ENCODE measurements at regions not wholly inside any gene's neighbourhood (a gene's known extent, or its start where the extent isn't known, plus 50 kb on each side); places are given as distances from the start of the nearest gene placed in this dataset.

- TF ChIP-seq GATA2 (IDR thresholded peaks at IDR 0.05; ENCODE audit: low read depth, low read length) (no peak), GATA3 (IDR thresholded peaks at IDR 0.05; ENCODE audit: low read depth, low read length) (no peak)
Observed at GRCh38 chr3:127061641-127062040, 78.7 kb downstream of the PLXNA1 start.

GRCh38 chr3:127062926-127063325 lies 80.0 kb downstream of the PLXNA1 start:
- TF ChIP-seq GATA2 (IDR thresholded peaks at IDR 0.05; ENCODE audit: low read depth, low read length) (no peak), GATA3 (IDR thresholded peaks at IDR 0.05; ENCODE audit: low read depth, low read length) (no peak)

- TF ChIP-seq GATA3 (IDR thresholded peaks at IDR 0.05; ENCODE audit: low read depth, low read length) (no peak), GATA2 (IDR thresholded peaks at IDR 0.05; ENCODE audit: low read depth, low read length) (no peak)
Observed at GRCh38 chr3:127063916-127064315, 81.0 kb downstream of the PLXNA1 start.

- TF ChIP-seq GATA2 (IDR thresholded peaks at IDR 0.05; ENCODE audit: low read depth, low read length) (no peak), GATA3 (IDR thresholded peaks at IDR 0.05; ENCODE audit: low read depth, low read length) (no peak)
Observed at GRCh38 chr3:127064391-127065137, 81.6 kb downstream of the PLXNA1 start.

GRCh38 chr3:127065138-127065427 lies 82.2 kb downstream of the PLXNA1 start:
- TF ChIP-seq GATA3 (IDR thresholded peaks at IDR 0.05; ENCODE audit: low read depth, low read length): no peak

GRCh38 chr3:127065561-127066290 lies 82.8 kb downstream of the PLXNA1 start:
- TF ChIP-seq GATA2 (IDR thresholded peaks at IDR 0.05; ENCODE audit: low read depth, low read length): no peak
- no peak for TF ChIP-seq GATA3 (IDR thresholded peaks at IDR 0.05; ENCODE audit: low read depth, low read length)

- TF ChIP-seq GATA2 (IDR thresholded peaks at IDR 0.05; ENCODE audit: low read depth, low read length): no peak
- no peak for TF ChIP-seq GATA3 (IDR thresholded peaks at IDR 0.05; ENCODE audit: low read depth, low read length)
Observed at GRCh38 chr3:127066635-127067034, 83.7 kb downstream of the PLXNA1 start.

GRCh38 chr3:127067116-127067910 lies 84.4 kb downstream of the PLXNA1 start:
- TF ChIP-seq GATA2 (IDR thresholded peaks at IDR 0.05; ENCODE audit: low read depth, low read length): no peak
- no peak for TF ChIP-seq GATA3 (IDR thresholded peaks at IDR 0.05; ENCODE audit: low read depth, low read length)

- TF ChIP-seq GATA3 (IDR thresholded peaks at IDR 0.05; ENCODE audit: low read depth, low read length) (no peak), GATA2 (IDR thresholded peaks at IDR 0.05; ENCODE audit: low read depth, low read length) (no peak)
Observed at GRCh38 chr3:127068111-127068810, 85.3 kb downstream of the PLXNA1 start.

GRCh38 chr3:127068871-127069270 lies 86.0 kb downstream of the PLXNA1 start:
- TF ChIP-seq GATA3 (IDR thresholded peaks at IDR 0.05; ENCODE audit: low read depth, low read length): no peak
- no peak for TF ChIP-seq GATA2 (IDR thresholded peaks at IDR 0.05; ENCODE audit: low read depth, low read length)

- TF ChIP-seq GATA2 (IDR thresholded peaks at IDR 0.05; ENCODE audit: low read depth, low read length) (no peak), GATA3 (IDR thresholded peaks at IDR 0.05; ENCODE audit: low read depth, low read length) (no peak)
Observed at GRCh38 chr3:127069814-127070440, 87.0 kb downstream of the PLXNA1 start.

GRCh38 chr3:127070776-127071175 lies 87.9 kb downstream of the PLXNA1 start:
- TF ChIP-seq GATA3 (IDR thresholded peaks at IDR 0.05; ENCODE audit: low read depth, low read length): no peak

GRCh38 chr3:127071597-127072001 lies 88.7 kb downstream of the PLXNA1 start:
- TF ChIP-seq GATA2 (IDR thresholded peaks at IDR 0.05; ENCODE audit: low read depth, low read length): no peak
- no peak for TF ChIP-seq GATA3 (IDR thresholded peaks at IDR 0.05; ENCODE audit: low read depth, low read length)
